ENCODE measurements at regions not wholly inside any gene's neighbourhood (a gene's known extent, or its start where the extent isn't known, plus 50 kb on each side); places are given as distances from the start of the nearest gene placed in this dataset.
A peak's percentile ranks its signal among the peaks of the same experiment; 100 is the strongest.

DNA sequence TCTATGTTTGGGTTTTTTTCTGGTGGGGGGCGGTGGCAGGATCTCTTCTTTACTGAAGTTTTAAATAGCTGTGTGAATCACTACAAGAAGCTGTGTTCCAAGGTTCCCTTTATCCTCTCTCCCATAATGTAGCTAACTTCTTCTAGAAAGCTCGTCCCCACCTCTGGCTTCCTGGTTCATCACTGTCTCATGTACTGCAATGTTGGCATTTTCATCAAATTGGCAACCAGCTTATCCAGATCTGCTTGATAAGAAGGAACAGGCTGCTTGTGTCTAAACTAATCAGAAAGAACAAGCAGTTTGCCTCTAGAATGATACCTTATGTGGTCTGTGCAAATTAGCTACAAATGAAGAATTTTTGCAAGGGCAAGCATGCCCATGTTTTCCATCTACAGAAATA is 130.8 kb downstream of the WT1 start:
- intact Hi-C loops (cut with micrococcal nuclease), result no loop called here
- H3K4me1 ChIP-seq (ENCODE audit: control insufficient read depth in 2 of 2, insufficient read depth in 2 of 2, low read length in 2 of 2), result no peaks in the 10 kb centered on the region
- H3K4me1 Mint-ChIP-seq, result no peaks in the 10 kb centered on the region
- peaks cover 0 to 11% (median 4%) of the 10 kb centered on the region in 5 donors for H3K27me3 Mint-ChIP-seq
- no peak overlapping the region for H3K27ac ChIP-seq (ENCODE audit: low read depth, low read length)
- H3K27ac Mint-ChIP-seq, result no peak overlapping the region
- H3K36me3 ChIP-seq (ENCODE audit: control insufficient read depth in 2 of 3, insufficient read depth in 3 of 3, low read length in 3 of 3), result no peaks in the 10 kb centered on the region
- no peaks in the 10 kb centered on the region for H3K27me3 ChIP-seq (ENCODE audit: control insufficient read depth in 2 of 2, insufficient read depth in 2 of 2, low read length in 2 of 2)
- H3K36me3 Mint-ChIP-seq, result no peaks in the 10 kb centered on the region
- no peak overlapping the region for H3K4me3 Mint-ChIP-seq
- H3K4me3 ChIP-seq (ENCODE audit: low read length), result no peak overlapping the region
- H3K9me3 Mint-ChIP-seq, result no peaks in the 10 kb centered on the region
- ChIA-PET CTCF (interaction anchor here (0.6 to 1.5 kb wide), 2 partner anchors 11 to 548 kb away, joined by 3 to 4 read pairs; no protein-coding TSS in a partner anchor), POLR2A (no interaction called here)
- DNase-seq (no peak), ATAC-seq (no peak)
- no peaks in the 10 kb centered on the region for H3K9me3 ChIP-seq (ENCODE audit: control insufficient read depth in 2 of 3, low read length in 3 of 3)

- Histone ChIP-seq H3K9me3 (ENCODE audit: control insufficient read depth in 2 of 3, low read length in 3 of 3) (no peaks in the 10 kb centered on the region), H3K36me3 (ENCODE audit: control insufficient read depth in 2 of 3, insufficient read depth in 3 of 3, low read length in 3 of 3) (no peaks in the 10 kb centered on the region), H3K27ac (ENCODE audit: low read depth, low read length) (no peak overlapping the region), H3K4me3 (ENCODE audit: low read length) (no peak overlapping the region), H3K4me1 (ENCODE audit: control insufficient read depth in 2 of 2, insufficient read depth in 2 of 2, low read length in 2 of 2) (no peaks in the 10 kb centered on the region), H3K27me3 (ENCODE audit: control insufficient read depth in 2 of 2, insufficient read depth in 2 of 2, low read length in 2 of 2) (no peaks in the 10 kb centered on the region)
- Mint-ChIP-seq H3K27ac (peak overlapping the region in 1 of 9 donors; percentile 26), H3K9me3 (no peaks in the 10 kb centered on the region), H3K36me3 (no peaks in the 10 kb centered on the region), H3K4me3 (no peak overlapping the region), H3K4me1 (no peaks in the 10 kb centered on the region), H3K27me3 (peaks cover 0 to 16% (median 4%) of the 10 kb centered on the region in 5 donors)
- no peak for ATAC-seq
- no peak for DNase-seq
- CTCF ChIA-PET, result no interaction called here
- intact Hi-C loops (cut with micrococcal nuclease), result no loop called here
- POLR2A ChIA-PET, result no interaction called here
Observed at GRCh38 chr11:32305460-32305859, 129.9 kb downstream of the WT1 start.

DNA sequence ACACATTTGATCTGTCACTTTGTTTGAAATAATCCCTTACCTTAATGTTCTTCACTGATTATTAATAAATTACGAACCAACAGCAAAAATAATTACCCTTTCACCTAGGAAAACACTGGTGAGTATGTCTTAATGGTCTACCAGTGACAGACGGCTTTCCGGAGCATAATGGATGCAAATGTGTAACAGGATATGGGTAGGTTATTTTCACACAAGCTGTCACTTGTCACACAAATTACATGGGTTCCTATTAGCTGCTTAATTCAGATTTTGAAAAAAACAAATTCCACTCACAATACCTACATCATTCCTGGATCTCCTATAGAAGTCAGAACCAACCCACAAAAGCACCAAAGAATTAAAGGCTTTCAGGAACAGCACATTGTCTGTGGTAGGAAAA is 127.9 kb downstream of the WT1 start:
- DNase-seq (no peak), ATAC-seq (no peak)
- no peak overlapping the region for H3K27ac ChIP-seq (ENCODE audit: low read depth, low read length)
- H3K4me1 ChIP-seq (ENCODE audit: control insufficient read depth in 2 of 2, insufficient read depth in 2 of 2, low read length in 2 of 2), result no peaks in the 10 kb centered on the region
- peaks cover 3 to 16% (median 8%) of the 10 kb centered on the region in 5 donors for H3K27me3 Mint-ChIP-seq
- H3K4me3 ChIP-seq (ENCODE audit: low read length), result no peak overlapping the region
- no peak overlapping the region for H3K27ac Mint-ChIP-seq
- intact Hi-C loops (cut with micrococcal nuclease), result no loop called here
- H3K4me1 Mint-ChIP-seq, result peaks cover 0 to 4% (median 0%) of the 10 kb centered on the region in 7 donors
- no peaks in the 10 kb centered on the region for H3K27me3 ChIP-seq (ENCODE audit: control insufficient read depth in 2 of 2, insufficient read depth in 2 of 2, low read length in 2 of 2)
- H3K36me3 ChIP-seq (ENCODE audit: control insufficient read depth in 2 of 3, insufficient read depth in 3 of 3, low read length in 3 of 3), result no peaks in the 10 kb centered on the region
- no peaks in the 10 kb centered on the region for H3K9me3 ChIP-seq (ENCODE audit: control insufficient read depth in 2 of 3, low read length in 3 of 3)
- ChIA-PET POLR2A (no interaction called here), CTCF (no interaction called here)
- no peaks in the 10 kb centered on the region for H3K36me3 Mint-ChIP-seq
- H3K4me3 Mint-ChIP-seq, result no peak overlapping the region
- H3K9me3 Mint-ChIP-seq, result no peaks in the 10 kb centered on the region

DNA sequence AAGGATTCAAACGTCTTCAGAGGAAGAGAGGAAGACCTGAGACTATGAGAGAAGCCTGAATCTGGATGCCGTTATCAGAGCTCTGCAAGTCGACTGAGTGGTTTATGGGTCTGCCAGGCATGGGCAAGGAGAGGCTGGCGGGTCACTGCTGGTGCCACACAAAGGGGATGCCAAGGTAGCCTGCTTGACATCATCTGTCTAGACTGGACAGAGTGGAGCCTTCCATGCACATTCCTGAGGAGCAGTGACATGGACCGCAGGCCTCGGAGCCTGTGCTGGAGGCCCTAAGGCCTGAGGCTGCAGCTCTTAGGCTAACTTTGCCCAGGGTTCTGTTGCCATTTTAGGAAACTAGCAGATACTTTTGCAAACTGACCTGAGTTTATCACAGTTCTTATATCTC is 127.4 kb downstream of the WT1 start:
- POLR2A ChIA-PET, result no interaction called here
- CTCF ChIA-PET, result no interaction called here

DNA sequence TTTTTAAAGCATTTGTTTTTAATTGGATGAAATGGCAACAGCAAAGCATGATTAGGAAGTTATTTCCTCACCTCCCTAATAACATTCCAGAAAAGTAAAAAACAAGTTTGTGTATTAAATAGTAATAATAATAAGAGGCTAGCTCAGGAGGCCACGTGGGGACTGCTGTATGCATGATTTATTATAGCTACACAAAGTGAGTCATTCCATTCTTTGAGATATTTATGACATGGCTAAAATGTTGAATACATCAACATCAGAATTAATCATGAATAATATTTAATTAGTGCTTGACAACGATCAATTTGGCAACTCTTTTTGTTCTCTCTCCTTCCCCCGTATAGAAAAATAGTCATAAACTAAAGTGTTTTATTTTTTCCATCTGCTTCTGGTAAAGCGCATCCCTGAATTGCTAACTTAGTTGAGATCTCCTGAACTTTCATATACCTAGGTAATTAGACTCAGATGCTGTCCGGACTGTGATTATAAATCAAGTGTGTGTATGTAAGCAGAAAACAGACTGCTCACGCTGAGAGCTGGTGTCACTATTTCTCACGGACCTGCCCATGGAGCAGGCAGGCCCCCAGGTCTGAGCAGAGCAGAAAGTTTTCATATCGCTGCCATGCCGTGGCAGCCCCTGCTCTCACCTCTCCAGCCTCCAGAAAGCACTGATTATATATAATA is 125.7 kb downstream of the WT1 start:
- POLR2A ChIA-PET, result no interaction called here
- Histone ChIP-seq H3K27ac (ENCODE audit: low read depth, low read length) (no peak overlapping the region), H3K27me3 (ENCODE audit: control insufficient read depth in 2 of 2, insufficient read depth in 2 of 2, low read length in 2 of 2) (no peaks in the 10 kb centered on the region), H3K4me3 (ENCODE audit: low read length) (no peak overlapping the region), H3K9me3 (ENCODE audit: control insufficient read depth in 2 of 3, low read length in 3 of 3) (no peaks in the 10 kb centered on the region), H3K4me1 (ENCODE audit: control insufficient read depth in 2 of 2, insufficient read depth in 2 of 2, low read length in 2 of 2) (no peaks in the 10 kb centered on the region), H3K36me3 (ENCODE audit: control insufficient read depth in 2 of 3, insufficient read depth in 3 of 3, low read length in 3 of 3) (no peaks in the 10 kb centered on the region)
- Mint-ChIP-seq H3K27me3 (peaks cover 3 to 21% (median 10%) of the 10 kb centered on the region in 5 donors), H3K36me3 (no peaks in the 10 kb centered on the region), H3K4me3 (no peak overlapping the region), H3K4me1 (peaks cover 0 to 4% (median 0%) of the 10 kb centered on the region in 7 donors), H3K27ac (no peak overlapping the region), H3K9me3 (no peaks in the 10 kb centered on the region)
- no peak for ATAC-seq
- CTCF ChIA-PET, result no interaction called here
- no peak for DNase-seq
- intact Hi-C loops (cut with micrococcal nuclease), result no loop called here

More for the DNA sequence above, 127.4 kb downstream of the WT1 start:
- Histone ChIP-seq H3K4me3 (ENCODE audit: low read length) (no peak overlapping the region), H3K27me3 (ENCODE audit: control insufficient read depth in 2 of 2, insufficient read depth in 2 of 2, low read length in 2 of 2) (no peaks in the 10 kb centered on the region), H3K27ac (ENCODE audit: low read depth, low read length) (no peak overlapping the region), H3K36me3 (ENCODE audit: control insufficient read depth in 2 of 3, insufficient read depth in 3 of 3, low read length in 3 of 3) (no peaks in the 10 kb centered on the region), H3K9me3 (ENCODE audit: control insufficient read depth in 2 of 3, low read length in 3 of 3) (no peaks in the 10 kb centered on the region), H3K4me1 (ENCODE audit: control insufficient read depth in 2 of 2, insufficient read depth in 2 of 2, low read length in 2 of 2) (no peaks in the 10 kb centered on the region)
- no peak for ATAC-seq
- intact Hi-C loops (cut with micrococcal nuclease), result no loop called here
- H3K27me3 Mint-ChIP-seq, result peaks cover 3 to 18% (median 10%) of the 10 kb centered on the region in 5 donors
- H3K27ac Mint-ChIP-seq, result no peak overlapping the region
- H3K4me3 Mint-ChIP-seq, result no peak overlapping the region
- H3K36me3 Mint-ChIP-seq, result no peaks in the 10 kb centered on the region
- no peak for DNase-seq
- peaks cover 0 to 4% (median 0%) of the 10 kb centered on the region in 7 donors for H3K4me1 Mint-ChIP-seq
- H3K9me3 Mint-ChIP-seq, result no peaks in the 10 kb centered on the region

- CTCF ChIA-PET, result no interaction called here
- H3K4me1 Mint-ChIP-seq, result peaks cover 0 to 4% (median 0%) of the 10 kb centered on the region in 7 donors
- H3K4me3 Mint-ChIP-seq, result no peak overlapping the region
Observed at GRCh38 chr11:32310214-32310601, 125.1 kb downstream of the WT1 start.

GRCh38 chr11:32311346-32312065 is 123.8 kb downstream of the WT1 start:
- H3K36me3 ChIP-seq (ENCODE audit: control insufficient read depth in 2 of 3, insufficient read depth in 3 of 3, low read length in 3 of 3), result no peaks in the 10 kb centered on the region
- peaks cover 5 to 25% (median 8%) of the 10 kb centered on the region in 5 donors for H3K27me3 Mint-ChIP-seq
- ChIA-PET POLR2A (no interaction called here), CTCF (no interaction called here)
- no peak overlapping the region for H3K4me3 Mint-ChIP-seq
- H3K27ac Mint-ChIP-seq, result no peak overlapping the region
- peaks cover 0 to 4% (median 0%) of the 10 kb centered on the region in 7 donors for H3K4me1 Mint-ChIP-seq
- no peaks in the 10 kb centered on the region for H3K27me3 ChIP-seq (ENCODE audit: control insufficient read depth in 2 of 2, insufficient read depth in 2 of 2, low read length in 2 of 2)
- no peak overlapping the region for H3K4me3 ChIP-seq (ENCODE audit: low read length)
- no peak for DNase-seq
- no peaks in the 10 kb centered on the region for H3K9me3 Mint-ChIP-seq
- intact Hi-C loops (cut with micrococcal nuclease), result no loop called here
- no peak for ATAC-seq
- H3K9me3 ChIP-seq (ENCODE audit: control insufficient read depth in 2 of 3, low read length in 3 of 3), result no peaks in the 10 kb centered on the region
- no peak overlapping the region for H3K27ac ChIP-seq (ENCODE audit: low read depth, low read length)
- no peaks in the 10 kb centered on the region for H3K4me1 ChIP-seq (ENCODE audit: control insufficient read depth in 2 of 2, insufficient read depth in 2 of 2, low read length in 2 of 2)
- no peaks in the 10 kb centered on the region for H3K36me3 Mint-ChIP-seq

More at GRCh38 chr11:32310214-32310601, 125.1 kb downstream of the WT1 start:
- ATAC-seq (no peak), DNase-seq (no peak)
- Mint-ChIP-seq H3K36me3 (no peaks in the 10 kb centered on the region), H3K27me3 (peaks cover 5 to 25% (median 10%) of the 10 kb centered on the region in 5 donors), H3K9me3 (no peaks in the 10 kb centered on the region), H3K27ac (no peak overlapping the region)
- POLR2A ChIA-PET, result no interaction called here
- H3K4me1 ChIP-seq (ENCODE audit: control insufficient read depth in 2 of 2, insufficient read depth in 2 of 2, low read length in 2 of 2), result no peaks in the 10 kb centered on the region
- H3K4me3 ChIP-seq (ENCODE audit: low read length), result no peak overlapping the region
- no peaks in the 10 kb centered on the region for H3K9me3 ChIP-seq (ENCODE audit: control insufficient read depth in 2 of 3, low read length in 3 of 3)
- H3K36me3 ChIP-seq (ENCODE audit: control insufficient read depth in 2 of 3, insufficient read depth in 3 of 3, low read length in 3 of 3), result no peaks in the 10 kb centered on the region
- H3K27ac ChIP-seq (ENCODE audit: low read depth, low read length), result no peak overlapping the region
- intact Hi-C loops (cut with micrococcal nuclease), result no loop called here
- no peaks in the 10 kb centered on the region for H3K27me3 ChIP-seq (ENCODE audit: control insufficient read depth in 2 of 2, insufficient read depth in 2 of 2, low read length in 2 of 2)
